Right lobe of liver (tissue), 6 donors: ENCODE measurements at regions not wholly inside any gene's neighbourhood (a gene's known extent, or its start where the extent isn't known, plus 50 kb on each side); places are given as distances from the start of the nearest gene placed in this dataset.

Experiments
- ATAC-seq, 4 donors: fragments of 200-7000 bp; cut with Tn5 transposase; one replicate each; pipeline ENCODE4 v1.9.1; 2020; ENCODE audit warnings: mild to moderate bottlenecking in 4 of 4, moderate library complexity in 4 of 4
- DNase-seq, 3 donors: peaks; one replicate each; pipeline ENCODE4 v3.0.0-alpha.2; 2020
- H3K27ac ChIP-seq, 3 donors: fragments of 200-600 bp; one replicate each; pipeline ENCODE4 v1.8.0; 2022
- H3K27me3 ChIP-seq, 2 donors: fragments of 200-600 bp; one replicate each; pipeline ENCODE4 v1.8.0; 2022
- H3K36me3 ChIP-seq, 4 donors: fragments of 200-600 bp; sonication (generic) in 1 of 4; one replicate each; pipeline versions ENCODE4 v1.5.1 to v1.8.0; 2017 to 2022; ENCODE audit warnings: control low read depth in 1 of 4
- H3K4me1 ChIP-seq, 4 donors: fragments of 200-600 bp; sonication (generic) in 1 of 4; one replicate each; pipeline versions ENCODE4 v1.5.1 to v1.8.0; 2017 to 2022; ENCODE audit warnings: control low read depth in 1 of 4
- H3K4me3 ChIP-seq, 3 donors: fragments of 200-600 bp; one replicate each; pipeline ENCODE4 v1.8.0; 2022
- H3K9me3 ChIP-seq, 4 donors: fragments of 200-600 bp; sonication (generic) in 1 of 4; one replicate each; pipeline versions ENCODE4 v1.5.1 to v1.8.0; 2017 to 2022; ENCODE audit warnings: control low read depth in 1 of 4
- CTCF ChIP-seq, 4 donors: fragments of 200-600 bp in 3 of 4; fragments of 450-650 bp in 1 of 4; IDR thresholded peaks; one replicate each; pipeline versions ENCODE4 v1.5.1 to v1.8.0; 2016 to 2022; ENCODE audit warnings: antibody characterized with exemption in 4 of 4, mild to moderate bottlenecking in 2 of 4
- POLR2A ChIP-seq: fragments of 450-650 bp; IDR thresholded peaks from one replicate; pipeline ENCODE4 v1.6.1; 2017; ENCODE audit warnings: antibody characterized with exemption, mild to moderate bottlenecking
- WGBS: methylation state at CpG from one replicate; pipeline ENCODE4 v1.1.6; 2018; ENCODE audit warnings: low coverage, low lambda C conversion rate; ENCODE audit not compliant: insufficient coverage; ENCODE audit errors: missing lambda C conversion rate; 5-methylcytosine and 5-hydroxymethylcytosine counted together
- intact Hi-C, 2 donors: fragments of 100-400 bp; cut with DNase I; formaldehyde crosslinking; loops; one replicate each; pipeline versions ENCODE4 v1.11.2 to v1.14.1; 2022
- donor health status: DM: no; HTN: yes; CAD: no.
- donor health status: DM: no; HTN: no; CAD: no.
- donor health status: DM: no; HTN: no; CAD: no.
- donor health status: DM: no; HTN: yes; CAD: no.
- donor health status: DM: no; HTN: yes; CAD: no.

GRCh38 chr11:96470521-96470920 is 80.7 kb downstream of the JRKL start:
- WGBS, result 29% methylated on average over 1 of the region's 1 CpG
- Histone ChIP-seq H3K36me3 (no peaks in the 10 kb centered on the region), H3K27me3 (no peaks in the 10 kb centered on the region), H3K4me3 (no peak overlapping the region), H3K9me3 (no peaks in the 10 kb centered on the region), H3K4me1 (no peaks in the 10 kb centered on the region), H3K27ac (no peak overlapping the region)
- no peak for TF ChIP-seq POLR2A
- TF ChIP-seq CTCF (IDR thresholded peaks at IDR 0.05), result no peak
- ATAC-seq (no peak), DNase-seq (no peak)
- intact Hi-C loops, result no loop called here

GRCh38 chr11:96472085-96472484 is 82.3 kb downstream of the JRKL start:
- Histone ChIP-seq H3K4me1 (no peaks in the 10 kb centered on the region), H3K9me3 (no peaks in the 10 kb centered on the region), H3K27ac (no peak overlapping the region), H3K4me3 (no peak overlapping the region), H3K27me3 (no peaks in the 10 kb centered on the region), H3K36me3 (no peaks in the 10 kb centered on the region)
- intact Hi-C loops, result no loop called here
- WGBS, result no CpG with 5 or more reads among the region's 1 CpG
- DNase-seq (no peak), ATAC-seq (no peak)
- no peak for TF ChIP-seq CTCF (IDR thresholded peaks at IDR 0.05)
- TF ChIP-seq POLR2A, result no peak

DNA sequence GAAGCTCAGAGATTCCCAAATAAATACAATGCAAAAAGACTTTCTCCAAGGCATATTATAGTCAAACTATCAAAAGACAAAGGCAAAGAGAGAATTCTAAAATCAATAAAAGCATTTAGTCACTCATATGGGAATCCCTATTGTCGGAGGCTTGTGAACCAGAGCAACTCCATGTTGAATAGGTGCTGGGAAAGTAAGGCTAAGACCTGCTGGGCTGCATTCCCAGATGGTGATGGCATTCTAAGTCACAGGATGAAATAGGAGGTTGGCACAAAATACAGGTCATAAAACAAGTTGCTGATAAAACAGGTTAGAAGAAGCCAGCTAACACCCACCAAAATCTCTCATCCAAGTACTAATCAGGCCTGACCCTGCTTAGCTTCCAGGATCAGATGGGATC is 84.5 kb downstream of the JRKL start:
- H3K27me3 ChIP-seq, result no peaks in the 10 kb centered on the region
- no peaks in the 10 kb centered on the region for H3K4me1 ChIP-seq
- H3K9me3 ChIP-seq, result no peaks in the 10 kb centered on the region
- intact Hi-C loops, result no loop called here
- H3K27ac ChIP-seq, result no peak overlapping the region
- WGBS, result 50% methylated on average over 1 of the region's 1 CpG
- no peaks in the 10 kb centered on the region for H3K36me3 ChIP-seq
- no peak for TF ChIP-seq CTCF (IDR thresholded peaks at IDR 0.05)
- no peak for TF ChIP-seq POLR2A
- DNase-seq (no peak), ATAC-seq (no peak)
- H3K4me3 ChIP-seq, result no peak overlapping the region

DNA sequence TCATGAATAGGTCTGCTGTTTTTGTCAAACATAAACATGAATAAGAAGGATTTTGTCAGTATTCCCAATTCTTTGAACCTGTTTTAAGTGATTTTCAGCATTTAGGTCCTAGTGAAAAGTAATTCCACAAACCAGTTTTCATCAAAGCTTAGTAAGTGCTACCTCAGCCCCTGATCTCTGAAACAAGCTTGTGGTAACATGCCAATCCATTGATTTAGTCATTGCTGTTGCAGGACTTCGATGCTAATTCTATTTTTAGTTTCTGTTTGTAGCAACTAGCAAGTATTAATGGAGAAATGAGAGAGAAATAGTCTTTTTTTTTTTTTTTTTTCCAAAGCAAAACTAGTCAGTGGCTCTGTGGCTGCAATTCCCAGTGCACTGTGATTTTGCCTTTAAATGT is 91.4 kb downstream of the JRKL start:
- H3K9me3 ChIP-seq, result no peaks in the 10 kb centered on the region
- ATAC-seq, result no peak
- TF ChIP-seq POLR2A (no peak), CTCF (IDR thresholded peaks at IDR 0.05) (no peak)
- intact Hi-C loops, result no loop called here
- no peaks in the 10 kb centered on the region for H3K36me3 ChIP-seq
- H3K4me1 ChIP-seq, result no peaks in the 10 kb centered on the region
- 14% methylated on average over 1 of the region's 1 CpG for WGBS
- no peak for DNase-seq
- no peaks in the 10 kb centered on the region for H3K27me3 ChIP-seq
- no peak overlapping the region for H3K4me3 ChIP-seq
- H3K27ac ChIP-seq, result no peak overlapping the region

DNA sequence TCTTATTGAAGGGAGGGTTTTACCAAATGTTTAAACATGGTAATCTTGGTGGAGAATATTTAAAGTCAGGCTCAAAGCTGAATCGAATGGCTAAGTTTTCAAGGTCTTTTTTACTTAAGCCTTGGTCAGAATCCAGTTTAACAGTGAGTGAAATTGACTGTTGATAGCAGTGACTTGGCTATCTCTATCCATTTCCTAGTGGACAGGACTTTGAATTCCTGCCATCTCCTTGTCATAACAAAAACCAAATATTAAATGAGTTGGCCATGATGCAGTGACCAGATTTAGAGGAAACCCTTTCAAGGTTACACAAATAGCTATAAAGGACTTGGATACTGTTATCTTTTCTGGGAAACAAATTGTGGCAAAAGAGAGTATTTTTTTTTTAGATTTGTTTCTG is 92.0 kb downstream of the JRKL start:
- peak in 3 of 4 donors; percentile 9 to 64 (median 34) for ATAC-seq
- DNase-seq, result no peak
- TF ChIP-seq POLR2A (no peak), CTCF (IDR thresholded peaks at IDR 0.05) (no peak)
- intact Hi-C loops, result no loop called here
- 14% methylated on average over 1 of the region's 1 CpG for WGBS
- no peaks in the 10 kb centered on the region for H3K36me3 ChIP-seq
- H3K27ac ChIP-seq, result no peak overlapping the region
- H3K4me1 ChIP-seq, result no peaks in the 10 kb centered on the region
- H3K27me3 ChIP-seq, result no peaks in the 10 kb centered on the region
- H3K9me3 ChIP-seq, result no peaks in the 10 kb centered on the region
- no peak overlapping the region for H3K4me3 ChIP-seq
